Endodermal cell (in vitro differentiated cells): ENCODE measurements at regions not wholly inside any gene's neighbourhood (a gene's known extent, or its start where the extent isn't known, plus 50 kb on each side); places are given as distances from the start of the nearest gene placed in this dataset.

Source experiments
- DNase-seq: peaks from one replicate; pipeline ENCODE4 v3.0.0-alpha.2; 2017
- H3K27ac ChIP-seq: 2 replicates; pipeline ENCODE4 v1.5.1; 2013; ENCODE audit warnings: mild to moderate bottlenecking, low read depth, low read length, moderate library complexity
- H3K27me3 ChIP-seq: 2 replicates; pipeline ENCODE4 v1.6.1; 2013; ENCODE audit warnings: mild to moderate bottlenecking, low read length, moderate library complexity; ENCODE audit not compliant: insufficient read depth, control insufficient read depth, poor library complexity, severe bottlenecking
- H3K36me3 ChIP-seq: 2 replicates; pipeline ENCODE4 v1.7.0; 2013; ENCODE audit warnings: mild to moderate bottlenecking, low read length, moderate library complexity; ENCODE audit not compliant: control insufficient read depth, insufficient read depth
- H3K4me1 ChIP-seq: one replicate; pipeline ENCODE4 v1.7.0; 2013; ENCODE audit warnings: low read length; ENCODE audit not compliant: control insufficient read depth, insufficient read depth
- H3K4me3 ChIP-seq: 2 replicates; pipeline ENCODE4 v1.5.1; 2013; ENCODE audit warnings: mild to moderate bottlenecking, low read length, moderate library complexity
- H3K9ac ChIP-seq: 2 replicates; pipeline ENCODE4 v1.6.1; 2013; ENCODE audit warnings: mild to moderate bottlenecking, low read length, moderate library complexity; ENCODE audit not compliant: poor library complexity, severe bottlenecking; ENCODE audit errors: extremely low read depth
- H3K9me3 ChIP-seq: 2 replicates; pipeline ENCODE4 v1.6.1; 2013; ENCODE audit warnings: mild to moderate bottlenecking, low read length, moderate library complexity; ENCODE audit not compliant: control insufficient read depth
- H3K27ac Mint-ChIP-seq: 2 replicates; pipeline ENCODE4 v1.8.0; 2020; ENCODE audit warnings: mixed read lengths
- H3K27me3 Mint-ChIP-seq: 2 replicates; pipeline ENCODE4 v1.8.0; 2021; ENCODE audit warnings: mild to moderate bottlenecking, mixed read lengths; ENCODE audit not compliant: insufficient read depth
- H3K36me3 Mint-ChIP-seq: 2 replicates; pipeline ENCODE4 v1.8.0; 2020; ENCODE audit warnings: low read depth, mixed read lengths
- H3K4me1 Mint-ChIP-seq: 2 replicates; pipeline ENCODE4 v1.8.0; 2020; ENCODE audit warnings: mixed read lengths
- H3K4me3 Mint-ChIP-seq: 2 replicates; pipeline ENCODE4 v1.8.0; 2020; ENCODE audit warnings: mild to moderate bottlenecking, moderate library complexity, mixed read lengths
- H3K9me3 Mint-ChIP-seq: 2 replicates; pipeline ENCODE4 v1.8.0; 2020; ENCODE audit warnings: mild to moderate bottlenecking, mixed read lengths
- CTCF ChIP-seq: fragments of 200-600 bp; sonication (generic); conservative IDR thresholded peaks from 2 replicates; pipeline ENCODE4 v1.5.0; 2021; ENCODE audit warnings: antibody characterized with exemption, mild to moderate bottlenecking
- WGBS, 2 experiments: methylation state at CpG; one replicate each; pipeline versions ENCODE4 v1.1.5 to v1.1.7; 2013; ENCODE audit warnings: missing lambda C conversion rate in 2 of 2, mixed read lengths in 1 of 2; ENCODE audit not compliant: insufficient coverage in 1 of 2, insufficient read length in 1 of 2; 5-methylcytosine and 5-hydroxymethylcytosine counted together

GRCh38 chr3:178297199-178297598, 239.0 kb upstream of the KCNMB2 start:
- no peaks in the 10 kb centered on the region for H3K4me1 Mint-ChIP-seq
- no peak overlapping the region for H3K27ac Mint-ChIP-seq
- no peaks in the 10 kb centered on the region for H3K4me1 ChIP-seq
- H3K36me3 Mint-ChIP-seq = no peaks in the 10 kb centered on the region
- H3K4me3 Mint-ChIP-seq = no peak overlapping the region
- no peak overlapping the region for H3K4me3 ChIP-seq
- H3K9me3 ChIP-seq = no peaks in the 10 kb centered on the region
- H3K27ac ChIP-seq = no peak overlapping the region
- no peak overlapping the region for H3K9ac ChIP-seq
- no peak for DNase-seq
- no peaks in the 10 kb centered on the region for H3K9me3 Mint-ChIP-seq
- no peaks in the 10 kb centered on the region for H3K27me3 Mint-ChIP-seq
- WGBS, 2 experiments = 75% methylated on average over 1 of the region's 1 CpG; no CpG with 5 or more reads in 1 of the 2 experiments
- no peaks in the 10 kb centered on the region for H3K36me3 ChIP-seq
- no peaks in the 10 kb centered on the region for H3K27me3 ChIP-seq
- TF ChIP-seq CTCF = no peak

- H3K27me3 Mint-ChIP-seq = no peaks in the 10 kb centered on the region
- no peaks in the 10 kb centered on the region for H3K9me3 ChIP-seq
- H3K4me3 Mint-ChIP-seq = no peak overlapping the region
- 90 to 95% methylated on average over 2 to 8 of the region's 8 CpGs for WGBS, 2 experiments
- no peaks in the 10 kb centered on the region for H3K36me3 ChIP-seq
- no peaks in the 10 kb centered on the region for H3K4me1 ChIP-seq
- H3K4me1 Mint-ChIP-seq = no peaks in the 10 kb centered on the region
- H3K36me3 Mint-ChIP-seq = no peaks in the 10 kb centered on the region
- H3K27ac ChIP-seq = no peak overlapping the region
- H3K27ac Mint-ChIP-seq = no peak overlapping the region
- DNase-seq = no peak
- no peaks in the 10 kb centered on the region for H3K27me3 ChIP-seq
- no peak overlapping the region for H3K4me3 ChIP-seq
- H3K9me3 Mint-ChIP-seq = no peaks in the 10 kb centered on the region
- H3K9ac ChIP-seq = no peak overlapping the region
- no peak for TF ChIP-seq CTCF
Measured at GRCh38 chr3:178297740-178298139, 238.5 kb upstream of the KCNMB2 start.

GRCh38 chr3:178300441-178300959, 235.7 kb upstream of the KCNMB2 start:
- no peaks in the 10 kb centered on the region for H3K36me3 ChIP-seq
- H3K9me3 Mint-ChIP-seq = no peaks in the 10 kb centered on the region
- no peak overlapping the region for H3K4me3 ChIP-seq
- 78 to 90% methylated on average over 2 to 3 of the region's 4 CpGs for WGBS, 2 experiments
- no peaks in the 10 kb centered on the region for H3K36me3 Mint-ChIP-seq
- no peak for DNase-seq
- no peaks in the 10 kb centered on the region for H3K9me3 ChIP-seq
- no peak for TF ChIP-seq CTCF
- no peaks in the 10 kb centered on the region for H3K4me1 ChIP-seq
- no peaks in the 10 kb centered on the region for H3K4me1 Mint-ChIP-seq
- no peaks in the 10 kb centered on the region for H3K27me3 ChIP-seq
- no peak overlapping the region for H3K27ac Mint-ChIP-seq
- H3K4me3 Mint-ChIP-seq = no peak overlapping the region
- no peaks in the 10 kb centered on the region for H3K27me3 Mint-ChIP-seq
- H3K27ac ChIP-seq = no peak overlapping the region
- H3K9ac ChIP-seq = no peak overlapping the region
